ENCODE measurements at regions not wholly inside any gene's neighbourhood (a gene's known extent, or its start where the extent isn't known, plus 50 kb on each side); places are given as distances from the start of the nearest gene placed in this dataset.

- FAIRE-seq, result no peak
- TF ChIP-seq SPI1 (IDR thresholded peaks at IDR 0.05; ENCODE audit: low read depth, low read length), result no peak
- no peak for DNase-seq (ENCODE audit: insufficient read length, low spot score)
These were observed 55.0 kb upstream of the ARID5B start for GRCh38 chr10:61846370-61847031.

- TF ChIP-seq POLR2A (IDR thresholded peaks at IDR 0.05; ENCODE audit: low read depth, low read length), result no peak
- no peak for TF ChIP-seq TAF1 (IDR thresholded peaks at IDR 0.05; ENCODE audit: low read depth, low read length)
- no peak for TF ChIP-seq POU2F2 (IDR thresholded peaks at IDR 0.05; ENCODE audit: low read depth, low read length)
- no peak for TF ChIP-seq PAX5 (IDR thresholded peaks at IDR 0.05; ENCODE audit: insufficient read depth, low read length, severe bottlenecking)
- TF ChIP-seq SPI1 (IDR thresholded peaks at IDR 0.05; ENCODE audit: low read depth, low read length), result no peak
- FAIRE-seq, result no peak
These were observed 54.4 kb upstream of the ARID5B start for GRCh38 chr10:61847087-61847486.

GRCh38 chr10:61847640-61848039, 53.9 kb upstream of the ARID5B start:
- DNase-seq (ENCODE audit: insufficient read length, low spot score), result no peak
- FAIRE-seq, result no peak
- TF ChIP-seq SPI1 (IDR thresholded peaks at IDR 0.05; ENCODE audit: low read depth, low read length) (no peak), PAX5 (IDR thresholded peaks at IDR 0.05; ENCODE audit: insufficient read depth, low read length, severe bottlenecking) (no peak), POLR2A (IDR thresholded peaks at IDR 0.05; ENCODE audit: low read depth, low read length) (no peak), POLR2AphosphoS5 (IDR thresholded peaks at IDR 0.05; ENCODE audit: low read depth, low read length) (no peak), TAF1 (IDR thresholded peaks at IDR 0.05; ENCODE audit: low read depth, low read length) (no peak), POU2F2 (IDR thresholded peaks at IDR 0.05; ENCODE audit: low read depth, low read length) (no peak)

More at GRCh38 chr10:61847087-61847486, 54.4 kb upstream of the ARID5B start:
- DNase-seq (ENCODE audit: insufficient read length, low spot score), result no peak

GRCh38 chr10:61850376-61850775, 51.1 kb upstream of the ARID5B start:
- TF ChIP-seq PAX5 (IDR thresholded peaks at IDR 0.05; ENCODE audit: insufficient read depth, low read length, severe bottlenecking) (no peak), SPI1 (IDR thresholded peaks at IDR 0.05; ENCODE audit: low read depth, low read length) (no peak), POLR2A (IDR thresholded peaks at IDR 0.05; ENCODE audit: low read depth, low read length) (no peak), POLR2AphosphoS5 (IDR thresholded peaks at IDR 0.05; ENCODE audit: low read depth, low read length) (no peak), POU2F2 (IDR thresholded peaks at IDR 0.05; ENCODE audit: low read depth, low read length) (no peak), TAF1 (IDR thresholded peaks at IDR 0.05; ENCODE audit: low read depth, low read length) (no peak)
- FAIRE-seq, result no peak
- no peak for DNase-seq (ENCODE audit: insufficient read length, low spot score)

All from GM12891 (cell line).